ENCODE measurements at regions not wholly inside any gene's neighbourhood (a gene's known extent, or its start where the extent isn't known, plus 50 kb on each side); places are given as distances from the start of the nearest gene placed in this dataset.

DNA sequence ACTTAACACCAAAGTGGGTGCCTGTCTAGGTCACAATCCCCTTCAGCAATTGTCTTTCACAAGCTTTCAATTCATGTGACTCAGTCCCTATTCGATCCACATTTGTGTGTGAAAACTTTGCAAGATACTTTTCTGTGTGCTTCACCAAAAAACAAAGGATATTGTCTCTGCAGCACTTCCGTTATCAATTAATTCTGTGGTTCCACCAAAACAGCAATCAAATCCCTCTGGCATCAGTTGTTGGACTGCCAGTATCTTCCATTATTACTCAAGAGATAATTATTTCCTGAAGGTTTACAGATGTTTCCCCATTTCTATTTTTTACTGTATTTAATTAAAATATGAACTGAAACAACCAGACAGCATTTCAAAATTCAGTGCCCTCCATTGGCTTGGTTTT is 481.4 kb downstream of the SUCLA2 start:
- TF ChIP-seq CTCF (IDR thresholded peaks at IDR 0.05; ENCODE audit: insufficient read depth, low read length, poor library complexity, severe bottlenecking) (no peak), EZH2phosphoT487 (conservative IDR thresholded peaks at IDR 0.05; ENCODE audit: low read length) (no peak)
